GM12864 (cell line): ENCODE measurements at regions not wholly inside any gene's neighbourhood (a gene's known extent, or its start where the extent isn't known, plus 50 kb on each side); places are given as distances from the start of the nearest gene placed in this dataset.
"Not testable (repeated sequence)": the region's sequence is repeated elsewhere in the genome, so short reads cannot be mapped to it uniquely, and the experiment has no call there.

Experiments used
- DNase-seq: peaks from one replicate; pipeline ENCODE4 v3.0.0-alpha.2; 2011; ENCODE audit warnings: low read depth
- H3K4me3 ChIP-seq: 2 replicates; pipeline ENCODE4 v1.5.1; 2011; ENCODE audit warnings: mild to moderate bottlenecking, low read depth, low read length, control low read depth
- TF ChIP-seq, protein P1 (sequence below): IDR thresholded peaks from 2 replicates; pipeline ENCODE4 v1.5.1; 2011; ENCODE audit warnings: low read depth, mild to moderate bottlenecking, moderate library complexity, low read length, control low read depth, inconsistent platforms; ENCODE audit errors: missing control alignments

DNA sequence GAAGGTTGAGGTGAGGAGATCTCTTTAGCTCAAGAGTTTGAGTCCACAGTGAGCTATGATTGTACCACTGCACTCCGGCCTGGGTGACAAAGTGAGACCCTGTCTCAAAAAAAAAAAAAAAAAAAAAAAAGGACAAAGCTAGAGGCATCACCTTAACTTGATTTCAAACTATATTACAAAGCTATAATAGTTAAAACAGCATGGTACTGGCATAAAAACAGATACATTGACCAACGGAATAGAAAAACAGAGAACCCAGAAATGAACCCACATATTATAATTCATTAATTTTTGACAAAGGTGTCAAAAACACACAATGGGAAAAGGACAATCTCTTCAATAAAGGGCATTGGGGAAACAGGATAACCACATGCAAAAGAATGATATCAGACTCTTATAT lies 50.8 kb upstream of the MBOAT1 start:
- no peak overlapping the region for H3K4me3 ChIP-seq
- DNase-seq, result no peak
- TF ChIP-seq, protein P1, sequence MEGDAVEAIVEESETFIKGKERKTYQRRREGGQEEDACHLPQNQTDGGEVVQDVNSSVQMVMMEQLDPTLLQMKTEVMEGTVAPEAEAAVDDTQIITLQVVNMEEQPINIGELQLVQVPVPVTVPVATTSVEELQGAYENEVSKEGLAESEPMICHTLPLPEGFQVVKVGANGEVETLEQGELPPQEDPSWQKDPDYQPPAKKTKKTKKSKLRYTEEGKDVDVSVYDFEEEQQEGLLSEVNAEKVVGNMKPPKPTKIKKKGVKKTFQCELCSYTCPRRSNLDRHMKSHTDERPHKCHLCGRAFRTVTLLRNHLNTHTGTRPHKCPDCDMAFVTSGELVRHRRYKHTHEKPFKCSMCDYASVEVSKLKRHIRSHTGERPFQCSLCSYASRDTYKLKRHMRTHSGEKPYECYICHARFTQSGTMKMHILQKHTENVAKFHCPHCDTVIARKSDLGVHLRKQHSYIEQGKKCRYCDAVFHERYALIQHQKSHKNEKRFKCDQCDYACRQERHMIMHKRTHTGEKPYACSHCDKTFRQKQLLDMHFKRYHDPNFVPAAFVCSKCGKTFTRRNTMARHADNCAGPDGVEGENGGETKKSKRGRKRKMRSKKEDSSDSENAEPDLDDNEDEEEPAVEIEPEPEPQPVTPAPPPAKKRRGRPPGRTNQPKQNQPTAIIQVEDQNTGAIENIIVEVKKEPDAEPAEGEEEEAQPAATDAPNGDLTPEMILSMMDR, result no peak

- no peak for DNase-seq
- no peak overlapping the region for H3K4me3 ChIP-seq
- TF ChIP-seq, protein P1, result no peak
Measured at GRCh38 chr6:20265842-20266241, 53.6 kb upstream of the MBOAT1 start.

DNA sequence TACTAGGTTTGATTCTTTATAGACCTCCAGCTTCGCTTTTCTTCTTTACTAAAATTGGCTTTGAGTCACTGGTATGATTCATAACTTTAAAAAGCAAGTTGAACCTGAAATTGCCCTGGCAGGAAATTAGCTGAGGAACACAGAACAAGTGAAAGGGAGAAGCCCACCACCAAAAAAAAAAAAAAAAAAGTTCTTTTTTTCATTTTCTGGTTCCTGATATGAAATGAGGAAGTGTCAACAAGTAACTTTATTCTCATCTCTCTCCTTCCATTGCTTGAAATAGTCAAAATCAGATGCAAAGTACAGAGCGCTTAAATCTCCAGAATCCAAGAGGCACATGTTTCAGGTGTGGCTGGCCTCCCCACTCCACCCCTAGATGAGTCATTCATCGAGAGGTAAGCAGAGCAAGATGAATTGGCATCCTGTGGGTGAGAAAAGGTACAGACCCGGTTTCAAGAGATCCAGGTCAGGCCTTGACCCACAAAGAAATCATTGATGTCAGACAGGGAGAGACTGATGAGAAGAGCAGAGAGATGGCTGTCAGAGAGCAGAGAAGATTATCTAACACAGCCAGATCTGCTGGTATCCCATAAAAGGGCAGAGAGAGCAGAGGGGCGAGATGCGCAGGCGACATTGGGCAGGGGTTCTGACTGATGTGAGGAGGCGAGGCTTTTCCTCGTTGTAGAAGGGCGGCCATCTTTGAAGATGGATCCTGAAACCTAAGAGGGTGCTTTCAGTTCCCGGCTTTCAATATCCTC lies 54.8 kb upstream of the MBOAT1 start:
- H3K4me3 ChIP-seq, result no peak overlapping the region
- no peak for DNase-seq
- TF ChIP-seq, protein P1, result no peak

- TF ChIP-seq, protein P1, result no peak
- no peak overlapping the region for H3K4me3 ChIP-seq
- DNase-seq, result no peak
Measured at GRCh38 chr6:20269181-20269580, 56.9 kb upstream of the MBOAT1 start.

DNA sequence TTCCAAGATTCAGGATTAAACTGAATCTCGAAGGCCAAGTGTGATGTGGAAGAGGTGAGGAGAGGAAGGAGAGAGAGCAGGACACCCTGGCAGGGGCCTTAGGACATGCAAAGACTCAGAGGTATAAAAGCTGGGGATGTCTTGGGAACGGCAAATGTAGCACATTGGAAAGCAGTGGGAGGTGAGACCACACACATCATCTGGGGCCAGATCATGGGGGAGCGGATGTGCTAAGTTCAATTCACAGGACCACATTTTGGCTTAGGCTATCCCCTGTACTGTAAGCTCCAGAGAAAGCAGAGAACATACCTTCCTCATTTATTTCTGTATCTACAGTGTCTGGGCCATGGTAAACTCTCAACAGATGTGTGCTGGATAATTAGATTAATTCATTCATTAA lies 59.5 kb upstream of the MBOAT1 start:
- no peak overlapping the region for H3K4me3 ChIP-seq
- no peak for DNase-seq
- TF ChIP-seq, protein P1, result no peak

GRCh38 chr6:20274137-20274536 lies 61.9 kb upstream of the MBOAT1 start:
- H3K4me3 ChIP-seq, result no peak overlapping the region
- no peak for DNase-seq
- TF ChIP-seq, protein P1, result no peak

DNA sequence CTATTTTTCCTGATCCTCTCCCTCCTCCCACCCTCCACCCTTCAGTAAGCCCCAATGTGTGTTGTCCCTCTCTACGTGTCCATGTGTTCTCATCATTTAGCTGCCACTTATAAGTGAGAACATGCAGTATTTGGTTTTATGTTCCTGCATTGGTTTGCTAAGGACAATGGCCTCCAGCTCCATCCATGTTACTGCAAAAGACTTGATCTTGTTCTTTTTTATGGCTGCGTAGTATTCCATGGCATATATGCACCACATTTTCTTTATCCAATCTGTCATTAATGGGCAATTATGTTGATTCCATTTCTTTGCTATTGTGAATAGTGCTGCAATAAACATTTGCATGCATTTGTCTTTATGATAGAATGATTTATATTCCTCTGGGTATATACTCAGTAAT lies 63.6 kb upstream of the MBOAT1 start:
- H3K4me3 ChIP-seq, DNase-seq: not testable (repeated sequence)

GRCh38 chr6:20277724-20278123 lies 65.5 kb upstream of the MBOAT1 start:
- H3K4me3 ChIP-seq, DNase-seq: not testable (repeated sequence)
